Nephron progenitor cell (in vitro differentiated cells): ENCODE measurements at regions not wholly inside any gene's neighbourhood (a gene's known extent, or its start where the extent isn't known, plus 50 kb on each side); places are given as distances from the start of the nearest gene placed in this dataset.
"Not testable (repeated sequence)": the region's sequence is repeated elsewhere in the genome, so short reads cannot be mapped to it uniquely, and the experiment has no call there.

Source experiments
- DNase-seq: peaks from one replicate; pipeline ENCODE4 v3.0.0; 2021
- H3K27ac Mint-ChIP-seq: 2 replicates; pipeline ENCODE4 v1.8.0; 2021; ENCODE audit warnings: mild to moderate bottlenecking, moderate library complexity, mixed read lengths
- H3K27me3 Mint-ChIP-seq: 2 replicates; pipeline ENCODE4 v1.8.0; 2021; ENCODE audit warnings: mild to moderate bottlenecking, low read depth, mixed read lengths; ENCODE audit not compliant: poor library complexity
- H3K36me3 Mint-ChIP-seq: 2 replicates; pipeline ENCODE4 v1.8.0; 2021; ENCODE audit warnings: low read depth, mixed read lengths
- H3K4me1 Mint-ChIP-seq: 2 replicates; pipeline ENCODE4 v1.8.0; 2021; ENCODE audit warnings: mixed read lengths
- H3K4me3 Mint-ChIP-seq: 2 replicates; pipeline ENCODE4 v1.8.0; 2021; ENCODE audit warnings: mild to moderate bottlenecking, moderate library complexity, mixed read lengths
- H3K9me3 Mint-ChIP-seq: 2 replicates; pipeline ENCODE4 v1.8.0; 2021; ENCODE audit warnings: mild to moderate bottlenecking, moderate library complexity, mixed read lengths
- TF ChIP-seq, protein P1 (sequence below): fragments of 200-600 bp; sonication (generic); IDR thresholded peaks from 2 replicates; pipeline ENCODE4 v1.5.0; 2021; ENCODE audit warnings: antibody characterized with exemption

DNA sequence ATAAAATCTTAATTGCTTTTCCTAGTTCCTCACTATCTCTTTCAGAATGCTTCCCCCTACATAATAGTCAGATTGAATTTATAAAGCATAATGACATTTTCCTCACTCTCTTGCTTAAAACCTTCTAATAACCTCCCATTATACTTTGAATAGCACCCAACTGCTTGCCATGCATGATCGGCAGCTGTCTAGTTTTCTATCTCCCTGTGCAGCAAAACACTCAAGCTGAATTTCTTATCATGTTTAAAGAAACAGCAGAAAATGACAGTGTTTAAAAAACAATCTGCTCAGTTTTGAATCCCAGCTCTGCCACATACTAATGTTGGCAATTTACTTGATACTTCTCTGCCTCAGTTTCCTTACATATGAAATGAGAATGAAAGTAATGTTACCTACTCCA lies 947.1 kb upstream of the HS3ST1 start:
- Mint-ChIP-seq H3K4me1 (no peaks in the 10 kb centered on the region), H3K4me3 (no peak overlapping the region), H3K27me3 (no peaks in the 10 kb centered on the region), H3K9me3 (peaks cover 3% of the 10 kb centered on the region), H3K27ac (no peak overlapping the region), H3K36me3 (no peaks in the 10 kb centered on the region)
- DNase-seq: no peak
- TF ChIP-seq, protein P1, sequence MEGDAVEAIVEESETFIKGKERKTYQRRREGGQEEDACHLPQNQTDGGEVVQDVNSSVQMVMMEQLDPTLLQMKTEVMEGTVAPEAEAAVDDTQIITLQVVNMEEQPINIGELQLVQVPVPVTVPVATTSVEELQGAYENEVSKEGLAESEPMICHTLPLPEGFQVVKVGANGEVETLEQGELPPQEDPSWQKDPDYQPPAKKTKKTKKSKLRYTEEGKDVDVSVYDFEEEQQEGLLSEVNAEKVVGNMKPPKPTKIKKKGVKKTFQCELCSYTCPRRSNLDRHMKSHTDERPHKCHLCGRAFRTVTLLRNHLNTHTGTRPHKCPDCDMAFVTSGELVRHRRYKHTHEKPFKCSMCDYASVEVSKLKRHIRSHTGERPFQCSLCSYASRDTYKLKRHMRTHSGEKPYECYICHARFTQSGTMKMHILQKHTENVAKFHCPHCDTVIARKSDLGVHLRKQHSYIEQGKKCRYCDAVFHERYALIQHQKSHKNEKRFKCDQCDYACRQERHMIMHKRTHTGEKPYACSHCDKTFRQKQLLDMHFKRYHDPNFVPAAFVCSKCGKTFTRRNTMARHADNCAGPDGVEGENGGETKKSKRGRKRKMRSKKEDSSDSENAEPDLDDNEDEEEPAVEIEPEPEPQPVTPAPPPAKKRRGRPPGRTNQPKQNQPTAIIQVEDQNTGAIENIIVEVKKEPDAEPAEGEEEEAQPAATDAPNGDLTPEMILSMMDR: no peak

DNA sequence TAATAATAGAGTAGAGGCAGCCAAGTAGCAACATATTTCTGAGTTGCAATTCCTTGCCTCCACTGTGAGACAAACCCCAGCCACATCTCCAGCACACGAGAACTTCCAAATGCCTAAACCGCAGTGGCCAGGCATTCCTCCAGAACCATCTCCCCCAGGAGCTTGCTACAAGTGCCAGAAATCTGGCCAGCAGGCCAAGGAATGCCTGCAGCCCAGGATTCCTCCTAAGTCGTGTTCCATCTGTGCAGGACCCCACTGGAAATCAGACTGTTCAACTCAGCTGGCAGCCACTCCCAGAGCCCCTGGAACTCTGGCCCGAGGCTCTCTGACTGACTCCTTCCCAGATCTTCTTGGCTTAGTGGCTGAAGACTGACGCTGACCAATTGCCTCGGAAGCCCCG lies 937.2 kb upstream of the HS3ST1 start:
- not testable (repeated sequence) for H3K4me1 Mint-ChIP-seq

DNA sequence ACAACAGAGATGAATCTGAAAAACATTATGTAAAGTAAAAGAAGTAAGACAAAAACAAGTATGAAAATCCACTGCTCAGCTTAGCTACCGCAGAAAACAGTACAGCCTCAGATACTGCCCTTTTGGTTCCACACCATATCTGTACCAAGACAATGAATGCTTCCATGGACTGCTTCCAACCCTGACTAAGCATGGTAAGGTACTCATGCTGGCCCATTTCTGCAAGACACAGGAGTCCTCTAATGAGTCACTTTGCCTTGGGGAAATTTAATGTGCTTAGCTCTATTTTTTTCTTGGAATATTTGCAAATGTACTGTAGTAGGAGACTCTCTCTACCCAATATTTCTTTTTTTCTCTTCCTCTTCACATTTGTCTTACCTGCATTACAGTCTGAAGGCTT lies 931.7 kb upstream of the HS3ST1 start:
- no peak for DNase-seq
- Mint-ChIP-seq H3K9me3 (no peaks in the 10 kb centered on the region), H3K36me3 (no peaks in the 10 kb centered on the region), H3K27ac (no peak overlapping the region), H3K4me3 (no peak overlapping the region), H3K4me1 (no peaks in the 10 kb centered on the region), H3K27me3 (no peaks in the 10 kb centered on the region)
- TF ChIP-seq, protein P1: no peak

More for the DNA sequence above, 937.2 kb upstream of the HS3ST1 start:
- not testable (repeated sequence) for H3K4me3 Mint-ChIP-seq, H3K27ac Mint-ChIP-seq, H3K27me3 Mint-ChIP-seq, H3K36me3 Mint-ChIP-seq, H3K9me3 Mint-ChIP-seq, DNase-seq

DNA sequence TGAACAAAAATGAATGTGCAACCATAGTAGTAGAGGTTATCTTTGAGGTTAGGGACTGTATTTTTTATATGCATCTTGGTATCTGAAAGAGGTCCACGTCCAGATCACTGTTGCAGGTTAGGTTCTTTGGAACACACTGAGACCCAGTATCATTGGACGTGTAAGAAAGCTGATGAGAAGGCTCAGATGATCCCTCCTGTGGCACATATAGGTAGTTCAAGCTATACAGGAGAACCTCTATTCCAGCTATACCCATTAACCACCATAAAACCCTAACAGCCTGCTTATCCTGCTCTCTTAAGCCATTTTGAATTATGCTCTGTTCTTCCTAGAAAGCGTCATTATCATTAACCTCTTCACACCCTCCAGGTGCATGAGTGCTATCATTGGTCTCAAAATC lies 930.7 kb upstream of the HS3ST1 start:
- DNase-seq: no peak
- no peak overlapping the region for H3K27ac Mint-ChIP-seq
- H3K4me3 Mint-ChIP-seq: no peak overlapping the region

DNA sequence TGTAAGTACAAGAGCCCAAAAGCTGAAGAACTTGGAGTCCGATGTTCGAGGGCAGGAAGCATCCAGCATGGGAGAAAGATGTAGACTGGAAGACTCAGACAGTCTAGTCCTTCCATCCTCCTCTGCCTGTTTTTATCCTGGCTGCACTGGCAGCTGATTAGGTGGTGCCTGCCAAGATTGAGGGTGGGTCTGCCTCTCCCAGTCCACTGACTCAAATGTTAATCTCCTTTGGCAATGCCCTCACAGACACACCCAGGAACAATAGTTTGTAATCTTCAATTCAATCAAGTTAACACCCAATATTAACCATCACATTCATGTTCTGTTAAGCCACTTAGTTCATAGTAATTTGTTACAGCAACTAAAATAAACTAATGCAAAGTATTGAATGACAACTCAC lies 904.4 kb upstream of the HS3ST1 start:
- not testable (repeated sequence) for H3K27me3 Mint-ChIP-seq, H3K36me3 Mint-ChIP-seq, H3K4me1 Mint-ChIP-seq, H3K4me3 Mint-ChIP-seq, DNase-seq, H3K27ac Mint-ChIP-seq
- H3K9me3 Mint-ChIP-seq: peaks cover 21% of the 10 kb centered on the region

More for the DNA sequence above, 930.7 kb upstream of the HS3ST1 start:
- no peaks in the 10 kb centered on the region for H3K4me1 Mint-ChIP-seq
- no peaks in the 10 kb centered on the region for H3K9me3 Mint-ChIP-seq
- TF ChIP-seq, protein P1: no peak
- H3K27me3 Mint-ChIP-seq: no peaks in the 10 kb centered on the region
- H3K36me3 Mint-ChIP-seq: no peaks in the 10 kb centered on the region

DNA sequence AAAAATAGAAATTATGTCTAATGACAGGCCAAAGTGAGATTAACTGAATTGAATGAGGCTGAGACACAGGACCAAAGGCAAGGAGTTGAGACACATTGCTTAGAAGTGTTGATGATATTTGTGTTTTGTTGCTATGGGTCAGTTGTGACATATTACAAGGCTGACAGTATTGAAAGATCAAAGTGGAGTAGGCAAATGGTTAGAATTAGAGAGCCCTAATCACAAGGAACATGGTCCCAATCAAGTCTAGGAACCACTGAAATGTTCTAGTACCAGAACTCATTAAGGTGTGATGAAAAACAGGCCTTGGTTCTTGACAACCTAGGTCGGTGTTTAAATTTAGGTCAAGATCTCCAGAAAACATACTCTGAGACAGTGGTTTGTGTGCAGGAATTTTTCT lies 896.3 kb upstream of the HS3ST1 start:
- no peak overlapping the region for H3K27ac Mint-ChIP-seq
- TF ChIP-seq, protein P1: no peak
- DNase-seq: no peak
- H3K27me3 Mint-ChIP-seq: no peaks in the 10 kb centered on the region
- H3K36me3 Mint-ChIP-seq: no peaks in the 10 kb centered on the region
- no peaks in the 10 kb centered on the region for H3K4me1 Mint-ChIP-seq
- H3K4me3 Mint-ChIP-seq: no peak overlapping the region
- H3K9me3 Mint-ChIP-seq: no peaks in the 10 kb centered on the region

DNA sequence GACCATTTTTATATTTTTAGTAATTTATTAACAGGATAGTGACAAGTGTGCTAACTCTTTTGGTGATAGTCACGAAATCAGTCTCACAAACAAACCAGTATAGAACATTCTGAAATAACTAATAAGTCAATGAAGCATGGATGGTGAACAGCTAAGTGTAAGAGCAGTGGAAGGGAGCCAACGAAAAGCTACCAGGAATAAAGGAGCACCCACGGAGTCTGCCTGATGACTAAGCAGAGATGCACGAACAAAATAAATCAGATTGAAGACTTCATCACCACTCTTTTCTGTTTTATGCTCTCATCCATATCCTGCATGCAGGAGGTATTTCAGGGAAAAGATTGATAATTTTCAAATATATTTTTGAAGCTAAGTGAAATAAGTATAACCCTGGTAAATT lies 891.1 kb upstream of the HS3ST1 start:
- no peak for DNase-seq
- TF ChIP-seq, protein P1: no peak
- H3K36me3 Mint-ChIP-seq: no peaks in the 10 kb centered on the region
- no peaks in the 10 kb centered on the region for H3K9me3 Mint-ChIP-seq
- H3K27ac Mint-ChIP-seq: no peak overlapping the region
- no peaks in the 10 kb centered on the region for H3K4me1 Mint-ChIP-seq
- H3K4me3 Mint-ChIP-seq: no peak overlapping the region
- no peaks in the 10 kb centered on the region for H3K27me3 Mint-ChIP-seq
